HAP-1 (cell line): ENCODE measurements at regions not wholly inside any gene's neighbourhood (a gene's known extent, or its start where the extent isn't known, plus 50 kb on each side); places are given as distances from the start of the nearest gene placed in this dataset.
"Not testable (repeated sequence)": the region's sequence is repeated elsewhere in the genome, so short reads cannot be mapped to it uniquely, and the experiment has no call there.

ENCODE experiments used
- DNase-seq, 2 experiments: peaks; one replicate each; pipeline ENCODE4 v3.0.0-alpha.2; 2016 to 2020; ENCODE audit warnings: low spot score in 2 of 2
- H3K27me3 ChIP-seq: fragments of 250-450 bp; sonication (Bioruptor Pico); 2 replicates; pipeline ENCODE4 v1.5.1; 2020; ENCODE audit warnings: low read depth, mild to moderate bottlenecking, moderate library complexity
- H3K36me3 ChIP-seq: fragments of 250-450 bp; sonication (Bioruptor Pico); replicated peaks from 2 replicates; pipeline ENCODE4 v1.5.1; 2020; ENCODE audit warnings: mild to moderate bottlenecking
- H3K4me1 ChIP-seq: fragments of 250-450 bp; sonication (Bioruptor Pico); 2 replicates; pipeline ENCODE4 v1.5.1; 2020; ENCODE audit warnings: mild to moderate bottlenecking
- H3K4me3 ChIP-seq: fragments of 250-450 bp; sonication (Bioruptor Pico); 2 replicates; pipeline ENCODE4 v1.5.1; 2020; ENCODE audit warnings: mild to moderate bottlenecking, moderate library complexity
- H3K9me3 ChIP-seq: fragments of 250-450 bp; sonication (Bioruptor Pico); 2 replicates; pipeline ENCODE4 v1.5.1; 2020; ENCODE audit warnings: mild to moderate bottlenecking, moderate library complexity
- in situ Hi-C: fragments of 300-500 bp; cut with MboI; formaldehyde crosslinking; loops from 3 replicates; pipeline ENCODE4 v1.14.3; 2020; ENCODE audit warnings: low sequenced_read_pairs, inconsistent platforms, mixed read lengths

DNA sequence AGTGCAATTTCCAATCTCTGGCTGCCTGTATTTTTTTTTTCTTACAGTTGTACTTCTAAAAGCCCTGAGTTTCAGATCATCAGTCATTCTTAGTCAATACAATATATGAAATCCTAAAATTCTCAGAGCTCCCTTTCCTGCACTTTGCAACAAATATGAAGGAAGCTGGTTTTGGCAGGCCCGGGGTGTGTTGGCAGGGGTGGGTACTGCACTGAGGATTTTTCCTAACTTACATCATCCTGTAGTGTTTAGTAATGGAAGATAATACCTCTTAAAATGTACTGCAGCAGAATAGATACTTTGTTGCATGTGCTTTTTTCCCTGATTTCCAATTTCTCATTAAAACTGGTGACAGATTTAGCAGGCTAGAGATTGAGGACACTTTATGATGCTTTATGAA, 374.6 kb downstream of the PTH2R start:
- Histone ChIP-seq H3K27me3 (no peaks in the 10 kb centered on the region), H3K4me3 (no peak overlapping the region), H3K4me1 (no peaks in the 10 kb centered on the region), H3K9me3 (no peaks in the 10 kb centered on the region), H3K36me3 (no peaks in the 10 kb centered on the region)
- in situ Hi-C loops = no loop called here
- DNase-seq = no peak

GRCh38 chr2:208782097-208782496, 375.5 kb downstream of the PTH2R start:
- in situ Hi-C loops = no loop called here
- H3K27me3 ChIP-seq = no peaks in the 10 kb centered on the region
- H3K4me3 ChIP-seq = no peak overlapping the region
- no peaks in the 10 kb centered on the region for H3K4me1 ChIP-seq
- H3K36me3 ChIP-seq = no peaks in the 10 kb centered on the region
- DNase-seq = no peak
- H3K9me3 ChIP-seq = no peaks in the 10 kb centered on the region

DNA sequence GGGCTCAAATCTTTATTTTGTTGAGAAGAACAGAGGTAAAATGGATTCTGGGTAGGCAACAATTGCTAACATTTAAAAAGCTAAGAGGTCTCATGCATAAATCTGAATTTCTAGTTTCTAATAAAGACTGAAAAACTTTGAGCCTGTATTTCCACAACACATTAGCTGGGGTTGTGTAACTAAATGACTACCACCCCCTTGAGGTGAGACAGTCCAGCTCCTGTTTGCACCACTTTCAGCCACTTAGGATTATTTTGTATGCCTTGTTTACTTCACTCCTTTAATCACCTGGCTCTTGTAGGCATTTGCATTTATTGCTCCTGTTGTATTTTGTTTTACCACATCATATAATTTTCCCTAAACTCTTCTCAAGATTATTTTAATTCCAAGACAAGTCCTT, 376.6 kb downstream of the PTH2R start:
- DNase-seq = no peak
- Histone ChIP-seq H3K36me3 (no peaks in the 10 kb centered on the region), H3K27me3 (no peaks in the 10 kb centered on the region), H3K4me1 (no peaks in the 10 kb centered on the region), H3K4me3 (no peak overlapping the region), H3K9me3 (no peaks in the 10 kb centered on the region)
- in situ Hi-C loops = no loop called here

GRCh38 chr2:208784774-208785173, 378.2 kb downstream of the PTH2R start:
- H3K9me3 ChIP-seq, H3K36me3 ChIP-seq, DNase-seq, H3K4me1 ChIP-seq, H3K27me3 ChIP-seq, in situ Hi-C loops, H3K4me3 ChIP-seq: not testable (repeated sequence)

GRCh38 chr2:208791257-208791656, 384.7 kb downstream of the PTH2R start:
- no peaks in the 10 kb centered on the region for H3K36me3 ChIP-seq
- H3K4me1 ChIP-seq = no peaks in the 10 kb centered on the region
- no peaks in the 10 kb centered on the region for H3K9me3 ChIP-seq
- no peak for DNase-seq
- H3K4me3 ChIP-seq = no peak overlapping the region
- in situ Hi-C loops = no loop called here
- no peaks in the 10 kb centered on the region for H3K27me3 ChIP-seq

- Histone ChIP-seq H3K4me1 (no peaks in the 10 kb centered on the region), H3K36me3 (no peaks in the 10 kb centered on the region), H3K4me3 (no peak overlapping the region), H3K9me3 (no peaks in the 10 kb centered on the region), H3K27me3 (no peaks in the 10 kb centered on the region)
- DNase-seq = no peak
- in situ Hi-C loops = no loop called here
Observed at GRCh38 chr2:208792766-208793165, 386.2 kb downstream of the PTH2R start.

DNA sequence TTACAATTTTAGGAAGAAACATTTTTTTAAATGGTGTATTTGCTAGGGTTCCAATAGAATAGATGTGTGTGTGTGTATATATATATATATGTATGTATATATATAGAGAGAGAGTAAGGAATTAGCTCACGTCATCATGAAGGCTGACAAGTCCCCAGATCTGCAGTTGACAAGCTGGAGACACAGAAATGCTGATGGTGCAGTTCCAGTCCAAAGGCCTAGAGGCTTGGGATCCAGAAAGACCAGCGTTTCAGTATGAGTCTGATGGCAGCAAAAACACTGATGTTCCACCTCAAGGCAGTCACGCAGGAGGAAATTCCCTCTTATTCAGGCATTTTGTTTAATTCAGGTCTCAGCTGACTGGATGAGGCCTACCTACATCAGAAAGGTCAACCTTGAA, 386.8 kb downstream of the PTH2R start:
- in situ Hi-C loops = no loop called here
- Histone ChIP-seq H3K4me3 (no peak overlapping the region), H3K36me3 (no peaks in the 10 kb centered on the region), H3K4me1 (no peaks in the 10 kb centered on the region), H3K27me3 (no peaks in the 10 kb centered on the region), H3K9me3 (no peaks in the 10 kb centered on the region)
- no peak for DNase-seq

DNA sequence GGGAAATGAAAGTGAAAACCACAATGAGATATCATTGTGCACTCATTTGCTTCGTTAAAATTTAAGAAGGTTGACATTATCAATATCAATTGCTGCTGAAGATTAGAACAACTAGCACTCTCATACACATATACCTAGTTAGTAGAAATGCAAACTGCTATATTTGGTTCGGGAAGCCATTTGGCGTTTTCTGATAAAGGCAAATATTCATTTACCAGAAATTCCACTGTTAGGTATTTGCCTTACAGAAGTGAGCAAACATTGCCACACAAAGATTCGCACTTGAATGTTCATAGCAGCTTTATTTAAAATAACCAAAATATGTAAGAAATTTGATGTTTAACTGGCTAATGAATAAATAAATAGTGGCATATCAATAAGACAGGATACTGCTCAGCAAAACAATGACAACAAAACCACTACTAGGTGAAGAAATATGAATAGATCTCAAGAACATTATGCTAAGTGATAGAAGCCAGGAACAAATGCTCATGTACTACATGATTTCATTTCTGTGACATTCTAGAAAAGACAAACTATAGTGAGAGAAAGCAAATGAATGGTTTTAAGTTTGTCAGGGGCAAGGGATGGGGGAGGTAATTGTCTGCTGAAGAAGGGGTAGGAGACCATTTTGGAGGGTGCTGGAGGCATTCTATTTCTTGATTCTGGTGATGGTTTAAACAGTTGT, 387.8 kb downstream of the PTH2R start:
- H3K36me3 ChIP-seq = no peaks in the 10 kb centered on the region
- H3K9me3 ChIP-seq = no peaks in the 10 kb centered on the region
- no peak for DNase-seq
- no peak overlapping the region for H3K4me3 ChIP-seq
- in situ Hi-C loops = no loop called here
- no peaks in the 10 kb centered on the region for H3K4me1 ChIP-seq
- no peaks in the 10 kb centered on the region for H3K27me3 ChIP-seq

GRCh38 chr2:208798698-208799097, 392.1 kb downstream of the PTH2R start:
- DNase-seq = no peak
- H3K4me3 ChIP-seq = no peak overlapping the region
- H3K9me3 ChIP-seq = no peaks in the 10 kb centered on the region
- no peaks in the 10 kb centered on the region for H3K27me3 ChIP-seq
- in situ Hi-C loops = no loop called here
- H3K4me1 ChIP-seq = no peaks in the 10 kb centered on the region
- no peaks in the 10 kb centered on the region for H3K36me3 ChIP-seq

- Histone ChIP-seq H3K9me3 (no peaks in the 10 kb centered on the region), H3K36me3 (no peaks in the 10 kb centered on the region), H3K4me1 (no peaks in the 10 kb centered on the region), H3K27me3 (no peaks in the 10 kb centered on the region), H3K4me3 (no peak overlapping the region)
- no peak for DNase-seq
- in situ Hi-C loops = no loop called here
Observed at GRCh38 chr2:208799397-208799796, 392.8 kb downstream of the PTH2R start.

GRCh38 chr2:208800887-208801286, 394.3 kb downstream of the PTH2R start:
- peak in 1 of 2 experiments; percentile 29 for DNase-seq
- H3K4me1 ChIP-seq, H3K9me3 ChIP-seq, H3K36me3 ChIP-seq, H3K4me3 ChIP-seq, in situ Hi-C loops, H3K27me3 ChIP-seq: not testable (repeated sequence)

GRCh38 chr2:208807756-208808155, 401.2 kb downstream of the PTH2R start:
- Histone ChIP-seq H3K4me3 (no peak overlapping the region), H3K9me3 (no peaks in the 10 kb centered on the region), H3K4me1 (no peaks in the 10 kb centered on the region), H3K36me3 (no peaks in the 10 kb centered on the region), H3K27me3 (no peaks in the 10 kb centered on the region)
- in situ Hi-C loops = no loop called here
- no peak for DNase-seq

DNA sequence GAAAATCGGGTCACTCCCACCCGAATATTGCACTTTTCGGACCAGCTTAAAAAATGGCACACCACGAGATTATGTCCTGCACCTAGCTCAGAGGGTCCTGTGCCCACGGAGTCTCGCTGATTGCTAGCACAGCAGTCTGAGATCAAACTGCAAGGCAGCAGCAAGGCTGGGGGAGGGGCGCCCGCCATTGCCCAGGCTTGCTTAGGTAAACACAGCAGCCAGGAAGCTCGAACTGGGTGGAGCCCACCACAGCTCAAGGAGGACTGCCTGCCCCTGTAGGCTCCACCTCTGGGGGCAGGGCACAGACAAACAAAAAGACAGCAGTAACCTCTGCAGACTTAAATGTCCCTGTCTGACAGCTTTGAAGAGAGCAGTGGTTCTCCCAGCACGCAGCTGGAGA, 405.3 kb downstream of the PTH2R start:
- in situ Hi-C loops, DNase-seq, H3K4me1 ChIP-seq, H3K4me3 ChIP-seq, H3K36me3 ChIP-seq, H3K9me3 ChIP-seq, H3K27me3 ChIP-seq: not testable (repeated sequence)

- no peak for DNase-seq
- Histone ChIP-seq H3K4me1 (no peaks in the 10 kb centered on the region), H3K36me3 (no peaks in the 10 kb centered on the region), H3K27me3 (no peaks in the 10 kb centered on the region), H3K4me3 (no peak overlapping the region), H3K9me3 (no peaks in the 10 kb centered on the region)
- in situ Hi-C loops = no loop called here
Observed at GRCh38 chr2:208819190-208819589, 412.6 kb downstream of the PTH2R start.

- H3K4me3 ChIP-seq = no peak overlapping the region
- peak in 1 of 2 experiments; percentile 21 for DNase-seq
- H3K27me3 ChIP-seq = no peaks in the 10 kb centered on the region
- no peaks in the 10 kb centered on the region for H3K36me3 ChIP-seq
- no peaks in the 10 kb centered on the region for H3K4me1 ChIP-seq
- in situ Hi-C loops = no loop called here
- H3K9me3 ChIP-seq = no peaks in the 10 kb centered on the region
Observed at GRCh38 chr2:208820014-208820688, 413.6 kb downstream of the PTH2R start.
